ENCODE measurements at regions not wholly inside any gene's neighbourhood (a gene's known extent, or its start where the extent isn't known, plus 50 kb on each side); places are given as distances from the start of the nearest gene placed in this dataset.

GRCh38 chr2:221153226-221153625 lies 418.9 kb downstream of the EPHA4 start:
- H3K27ac Mint-ChIP-seq, result no peak overlapping the region
- no peak for ATAC-seq
- H3K36me3 Mint-ChIP-seq, result no peaks in the 10 kb centered on the region
- H3K9me3 Mint-ChIP-seq, result no peaks in the 10 kb centered on the region
- DNase-seq (ENCODE audit: low spot score in 2 of 2), result no peak
- H3K4me1 Mint-ChIP-seq, result no peaks in the 10 kb centered on the region
- H3K4me3 Mint-ChIP-seq, result no peak overlapping the region

GRCh38 chr2:221154176-221154575 lies 417.9 kb downstream of the EPHA4 start:
- H3K4me3 Mint-ChIP-seq, result no peak overlapping the region
- H3K36me3 Mint-ChIP-seq, result no peaks in the 10 kb centered on the region
- DNase-seq (ENCODE audit: low spot score in 2 of 2) (no peak), ATAC-seq (no peak)
- no peak overlapping the region for H3K27ac Mint-ChIP-seq
- H3K9me3 Mint-ChIP-seq, result no peaks in the 10 kb centered on the region
- H3K4me1 Mint-ChIP-seq, result no peaks in the 10 kb centered on the region

GRCh38 chr2:221156062-221156734 lies 415.9 kb downstream of the EPHA4 start:
- Mint-ChIP-seq H3K27ac (no peak overlapping the region), H3K4me3 (no peak overlapping the region), H3K4me1 (no peaks in the 10 kb centered on the region), H3K36me3 (no peaks in the 10 kb centered on the region), H3K9me3 (no peaks in the 10 kb centered on the region)
- ATAC-seq (no peak), DNase-seq (ENCODE audit: low spot score in 2 of 2) (no peak)

GRCh38 chr2:221161186-221161585 lies 410.9 kb downstream of the EPHA4 start:
- Mint-ChIP-seq H3K4me1 (no peaks in the 10 kb centered on the region), H3K27ac (no peak overlapping the region), H3K4me3 (no peak overlapping the region), H3K36me3 (no peaks in the 10 kb centered on the region), H3K9me3 (peaks cover 2% of the 10 kb centered on the region)
- DNase-seq (ENCODE audit: low spot score in 2 of 2), result no peak
- ATAC-seq, result no peak

GRCh38 chr2:221166292-221166691 lies 405.8 kb downstream of the EPHA4 start:
- no peaks in the 10 kb centered on the region for H3K4me1 Mint-ChIP-seq
- no peak for ATAC-seq

GRCh38 chr2:221167561-221167960 lies 404.5 kb downstream of the EPHA4 start:
- Mint-ChIP-seq H3K27ac (no peak overlapping the region), H3K9me3 (peaks cover 2% of the 10 kb centered on the region), H3K36me3 (no peaks in the 10 kb centered on the region), H3K4me1 (no peaks in the 10 kb centered on the region), H3K4me3 (no peak overlapping the region)
- DNase-seq (ENCODE audit: low spot score in 2 of 2), result no peak
- ATAC-seq, result no peak

More at GRCh38 chr2:221166292-221166691, 405.8 kb downstream of the EPHA4 start:
- H3K9me3 Mint-ChIP-seq, result peaks cover 2% of the 10 kb centered on the region
- H3K4me3 Mint-ChIP-seq, result no peak overlapping the region
- no peaks in the 10 kb centered on the region for H3K36me3 Mint-ChIP-seq
- no peak for DNase-seq (ENCODE audit: low spot score in 2 of 2)
- H3K27ac Mint-ChIP-seq, result no peak overlapping the region

GRCh38 chr2:221169724-221170123 lies 402.4 kb downstream of the EPHA4 start:
- Mint-ChIP-seq H3K4me3 (no peak overlapping the region), H3K36me3 (no peaks in the 10 kb centered on the region), H3K4me1 (no peaks in the 10 kb centered on the region), H3K27ac (no peak overlapping the region), H3K9me3 (peaks cover 2% of the 10 kb centered on the region)
- ATAC-seq, result no peak
- no peak for DNase-seq (ENCODE audit: low spot score in 2 of 2)

GRCh38 chr2:221170548-221170947 lies 401.6 kb downstream of the EPHA4 start:
- H3K4me1 Mint-ChIP-seq, result no peaks in the 10 kb centered on the region
- no peak overlapping the region for H3K27ac Mint-ChIP-seq
- H3K9me3 Mint-ChIP-seq, result peaks cover 2% of the 10 kb centered on the region
- ATAC-seq (no peak), DNase-seq (ENCODE audit: low spot score in 2 of 2) (no peak)
- H3K36me3 Mint-ChIP-seq, result no peaks in the 10 kb centered on the region
- H3K4me3 Mint-ChIP-seq, result no peak overlapping the region

GRCh38 chr2:221176667-221177066 lies 395.4 kb downstream of the EPHA4 start:
- no peaks in the 10 kb centered on the region for H3K36me3 Mint-ChIP-seq
- H3K4me1 Mint-ChIP-seq, result no peaks in the 10 kb centered on the region
- H3K9me3 Mint-ChIP-seq, result no peaks in the 10 kb centered on the region
- H3K4me3 Mint-ChIP-seq, result no peak overlapping the region
- no peak for DNase-seq (ENCODE audit: low spot score in 2 of 2)
- no peak for ATAC-seq
- H3K27ac Mint-ChIP-seq, result no peak overlapping the region

GRCh38 chr2:221178139-221178538 lies 394.0 kb downstream of the EPHA4 start:
- H3K4me3 Mint-ChIP-seq, result no peak overlapping the region
- H3K4me1 Mint-ChIP-seq, result no peaks in the 10 kb centered on the region
- no peak for ATAC-seq
- H3K36me3 Mint-ChIP-seq, result no peaks in the 10 kb centered on the region
- no peaks in the 10 kb centered on the region for H3K9me3 Mint-ChIP-seq
- no peak overlapping the region for H3K27ac Mint-ChIP-seq
- DNase-seq (ENCODE audit: low spot score in 2 of 2), result no peak

GRCh38 chr2:221186873-221187272 lies 385.2 kb downstream of the EPHA4 start:
- H3K4me3 Mint-ChIP-seq, result no peak overlapping the region
- no peaks in the 10 kb centered on the region for H3K9me3 Mint-ChIP-seq
- H3K4me1 Mint-ChIP-seq, result no peaks in the 10 kb centered on the region
- no peak overlapping the region for H3K27ac Mint-ChIP-seq
- DNase-seq (ENCODE audit: low spot score in 2 of 2) (no peak), ATAC-seq (no peak)
- H3K36me3 Mint-ChIP-seq, result no peaks in the 10 kb centered on the region

- DNase-seq (ENCODE audit: low spot score in 2 of 2) (no peak), ATAC-seq (no peak)
- H3K9me3 Mint-ChIP-seq, result no peaks in the 10 kb centered on the region
- H3K27ac Mint-ChIP-seq, result no peak overlapping the region
- H3K36me3 Mint-ChIP-seq, result no peaks in the 10 kb centered on the region
- H3K4me1 Mint-ChIP-seq, result no peaks in the 10 kb centered on the region
- no peak overlapping the region for H3K4me3 Mint-ChIP-seq
Observed at GRCh38 chr2:221189431-221190067, 382.6 kb downstream of the EPHA4 start.

- Mint-ChIP-seq H3K4me1 (no peaks in the 10 kb centered on the region), H3K9me3 (no peaks in the 10 kb centered on the region), H3K27ac (no peak overlapping the region), H3K36me3 (no peaks in the 10 kb centered on the region), H3K4me3 (no peak overlapping the region)
- no peak for DNase-seq (ENCODE audit: low spot score in 2 of 2)
- ATAC-seq, result no peak
Observed at GRCh38 chr2:221195829-221196228, 376.3 kb downstream of the EPHA4 start.

GRCh38 chr2:221197225-221197856 lies 374.8 kb downstream of the EPHA4 start:
- no peaks in the 10 kb centered on the region for H3K4me1 Mint-ChIP-seq
- H3K4me3 Mint-ChIP-seq, result no peak overlapping the region
- H3K36me3 Mint-ChIP-seq, result no peaks in the 10 kb centered on the region
- no peaks in the 10 kb centered on the region for H3K9me3 Mint-ChIP-seq
- DNase-seq (ENCODE audit: low spot score in 2 of 2) (no peak), ATAC-seq (no peak)
- no peak overlapping the region for H3K27ac Mint-ChIP-seq

GRCh38 chr2:221198309-221198708 lies 373.8 kb downstream of the EPHA4 start:
- H3K4me1 Mint-ChIP-seq, result no peaks in the 10 kb centered on the region
- no peaks in the 10 kb centered on the region for H3K9me3 Mint-ChIP-seq
- H3K4me3 Mint-ChIP-seq, result no peak overlapping the region
- ATAC-seq (no peak), DNase-seq (ENCODE audit: low spot score in 2 of 2) (no peak)
- no peaks in the 10 kb centered on the region for H3K36me3 Mint-ChIP-seq
- no peak overlapping the region for H3K27ac Mint-ChIP-seq

GRCh38 chr2:221200184-221200839 lies 371.8 kb downstream of the EPHA4 start:
- Mint-ChIP-seq H3K36me3 (no peaks in the 10 kb centered on the region), H3K9me3 (no peaks in the 10 kb centered on the region), H3K4me1 (no peaks in the 10 kb centered on the region), H3K4me3 (no peak overlapping the region), H3K27ac (no peak overlapping the region)
- DNase-seq (ENCODE audit: low spot score in 2 of 2) (no peak), ATAC-seq (no peak)

Data from stimulated activated effector memory CD8-positive, alpha-beta T cell treated with anti-CD3 and anti-CD28 coated beads, Interleukin-12 subunit alpha, Interleukin-12 subunit beta, amount 100 ng/mL, for 72 hours (primary cell).